Thyroid gland (tissue), 4 donors: ENCODE measurements at regions not wholly inside any gene's neighbourhood (a gene's known extent, or its start where the extent isn't known, plus 50 kb on each side); places are given as distances from the start of the nearest gene placed in this dataset.

ENCODE experiments used
- POLR2A ChIP-seq, 2 donors: fragments of 450-650 bp; IDR thresholded peaks; one replicate each; pipeline ENCODE4 v1.6.1; 2017; ENCODE audit warnings: antibody characterized with exemption in 2 of 2, mild to moderate bottlenecking in 2 of 2, moderate library complexity in 1 of 2
- TF ChIP-seq, protein P1 (sequence below), 6 experiments: fragments of 200-600 bp in 3 of 6; fragments of 450-650 bp in 3 of 6; sonication (generic) in 3 of 6; IDR thresholded peaks; one replicate each; pipeline ENCODE4 v1.5.1; 2016 to 2019; ENCODE audit warnings: antibody characterized with exemption in 6 of 6, mild to moderate bottlenecking in 2 of 6, inconsistent platforms in 1 of 6, moderate library complexity in 1 of 6

DNA sequence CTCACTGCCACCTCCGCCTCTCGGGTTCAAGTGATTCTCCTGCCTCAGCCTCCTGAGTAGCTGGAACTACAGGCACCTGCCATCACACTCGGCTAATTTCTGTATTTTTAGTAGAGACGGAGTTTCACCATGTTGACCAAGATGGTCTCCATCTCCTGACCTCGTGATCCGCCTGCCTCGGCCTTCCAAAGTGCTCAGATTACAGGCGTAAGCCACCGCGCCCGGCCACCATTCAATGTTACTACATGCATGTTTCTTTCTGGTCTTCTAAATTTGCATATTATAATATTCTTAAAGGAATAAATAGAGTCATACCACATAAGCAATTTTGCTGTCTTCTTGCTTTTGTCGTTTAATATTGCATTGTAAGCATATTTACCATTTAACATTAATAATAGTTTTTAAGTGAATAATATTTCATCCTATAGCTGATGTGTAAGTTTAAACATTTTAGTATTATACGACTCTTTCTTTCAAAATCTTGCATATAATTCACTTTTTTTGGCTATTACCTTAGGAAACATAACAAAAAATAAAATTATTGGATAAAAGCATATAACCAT lies 1270.4 kb downstream of the ADGRL3 start:
- TF ChIP-seq, protein P1, sequence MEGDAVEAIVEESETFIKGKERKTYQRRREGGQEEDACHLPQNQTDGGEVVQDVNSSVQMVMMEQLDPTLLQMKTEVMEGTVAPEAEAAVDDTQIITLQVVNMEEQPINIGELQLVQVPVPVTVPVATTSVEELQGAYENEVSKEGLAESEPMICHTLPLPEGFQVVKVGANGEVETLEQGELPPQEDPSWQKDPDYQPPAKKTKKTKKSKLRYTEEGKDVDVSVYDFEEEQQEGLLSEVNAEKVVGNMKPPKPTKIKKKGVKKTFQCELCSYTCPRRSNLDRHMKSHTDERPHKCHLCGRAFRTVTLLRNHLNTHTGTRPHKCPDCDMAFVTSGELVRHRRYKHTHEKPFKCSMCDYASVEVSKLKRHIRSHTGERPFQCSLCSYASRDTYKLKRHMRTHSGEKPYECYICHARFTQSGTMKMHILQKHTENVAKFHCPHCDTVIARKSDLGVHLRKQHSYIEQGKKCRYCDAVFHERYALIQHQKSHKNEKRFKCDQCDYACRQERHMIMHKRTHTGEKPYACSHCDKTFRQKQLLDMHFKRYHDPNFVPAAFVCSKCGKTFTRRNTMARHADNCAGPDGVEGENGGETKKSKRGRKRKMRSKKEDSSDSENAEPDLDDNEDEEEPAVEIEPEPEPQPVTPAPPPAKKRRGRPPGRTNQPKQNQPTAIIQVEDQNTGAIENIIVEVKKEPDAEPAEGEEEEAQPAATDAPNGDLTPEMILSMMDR (IDR thresholded peaks at IDR 0.05): no peak
- no peak for TF ChIP-seq POLR2A (IDR thresholded peaks at IDR 0.05)
